GM13977 (cell line): ENCODE measurements at regions not wholly inside any gene's neighbourhood (a gene's known extent, or its start where the extent isn't known, plus 50 kb on each side); places are given as distances from the start of the nearest gene placed in this dataset.

Experiments
- DNase-seq: peaks from one replicate; pipeline ENCODE4 v3.0.0; 2012; ENCODE audit warnings: low spot score
- in situ Hi-C: fragments of 300-500 bp; cut with MboI; formaldehyde crosslinking; loops from one replicate; pipeline ENCODE4 v1.12.0; 2022; ENCODE audit warnings: low sequenced_read_pairs, low pct_unique_long_range_greater_than_20kb, mixed read lengths, inconsistent platforms; ENCODE audit not compliant: unreplicated experiment
- TF ChIP-seq, protein P1 (sequence below): IDR thresholded peaks from 2 replicates; pipeline ENCODE4 v1.5.1; 2012; ENCODE audit warnings: mild to moderate bottlenecking, control low read depth; ENCODE audit not compliant: insufficient read depth; ENCODE audit errors: extremely low read depth, missing control alignments

DNA sequence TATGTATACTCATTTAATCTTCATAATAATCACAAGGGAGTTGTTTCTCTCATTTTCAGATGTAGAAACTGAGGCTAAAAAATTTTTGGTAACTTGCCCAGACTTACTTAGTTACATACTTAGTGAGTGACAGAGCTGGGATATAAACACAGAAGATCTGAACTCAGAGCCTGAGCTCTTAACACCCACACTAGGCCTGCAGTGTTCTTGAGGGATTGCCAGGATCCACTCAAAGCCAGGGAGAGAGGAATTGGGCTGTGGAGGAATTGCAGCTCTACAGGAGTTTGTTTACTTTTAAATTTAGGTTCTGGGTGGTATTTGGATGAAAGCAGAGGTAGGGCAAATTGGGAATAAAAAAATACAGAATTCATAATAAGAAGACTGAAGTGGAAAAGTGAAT is 515.1 kb upstream of the PLXNA2 start:
- no peak for DNase-seq
- in situ Hi-C loops = no loop called here
- TF ChIP-seq, protein P1, sequence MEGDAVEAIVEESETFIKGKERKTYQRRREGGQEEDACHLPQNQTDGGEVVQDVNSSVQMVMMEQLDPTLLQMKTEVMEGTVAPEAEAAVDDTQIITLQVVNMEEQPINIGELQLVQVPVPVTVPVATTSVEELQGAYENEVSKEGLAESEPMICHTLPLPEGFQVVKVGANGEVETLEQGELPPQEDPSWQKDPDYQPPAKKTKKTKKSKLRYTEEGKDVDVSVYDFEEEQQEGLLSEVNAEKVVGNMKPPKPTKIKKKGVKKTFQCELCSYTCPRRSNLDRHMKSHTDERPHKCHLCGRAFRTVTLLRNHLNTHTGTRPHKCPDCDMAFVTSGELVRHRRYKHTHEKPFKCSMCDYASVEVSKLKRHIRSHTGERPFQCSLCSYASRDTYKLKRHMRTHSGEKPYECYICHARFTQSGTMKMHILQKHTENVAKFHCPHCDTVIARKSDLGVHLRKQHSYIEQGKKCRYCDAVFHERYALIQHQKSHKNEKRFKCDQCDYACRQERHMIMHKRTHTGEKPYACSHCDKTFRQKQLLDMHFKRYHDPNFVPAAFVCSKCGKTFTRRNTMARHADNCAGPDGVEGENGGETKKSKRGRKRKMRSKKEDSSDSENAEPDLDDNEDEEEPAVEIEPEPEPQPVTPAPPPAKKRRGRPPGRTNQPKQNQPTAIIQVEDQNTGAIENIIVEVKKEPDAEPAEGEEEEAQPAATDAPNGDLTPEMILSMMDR = no peak

DNA sequence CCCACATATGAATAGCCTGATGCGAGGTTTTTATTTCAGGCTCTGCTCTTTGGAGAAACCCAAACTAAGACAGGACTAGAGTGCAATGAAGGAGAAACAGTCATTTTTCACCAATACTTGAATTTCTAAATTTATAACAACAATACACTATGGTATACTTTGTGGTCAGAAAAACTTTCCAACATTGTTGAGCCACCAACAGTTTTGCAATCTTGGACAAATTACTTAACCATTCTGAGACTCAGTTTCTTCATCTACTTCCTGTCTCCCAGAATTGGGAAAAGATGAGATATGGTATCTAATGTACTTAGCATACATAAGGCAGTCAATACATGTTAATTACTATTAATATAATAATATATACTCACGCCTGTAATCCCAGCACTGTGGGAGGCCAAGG is 519.8 kb upstream of the PLXNA2 start:
- in situ Hi-C loops = no loop called here
- TF ChIP-seq, protein P1 = no peak
- DNase-seq = no peak

DNA sequence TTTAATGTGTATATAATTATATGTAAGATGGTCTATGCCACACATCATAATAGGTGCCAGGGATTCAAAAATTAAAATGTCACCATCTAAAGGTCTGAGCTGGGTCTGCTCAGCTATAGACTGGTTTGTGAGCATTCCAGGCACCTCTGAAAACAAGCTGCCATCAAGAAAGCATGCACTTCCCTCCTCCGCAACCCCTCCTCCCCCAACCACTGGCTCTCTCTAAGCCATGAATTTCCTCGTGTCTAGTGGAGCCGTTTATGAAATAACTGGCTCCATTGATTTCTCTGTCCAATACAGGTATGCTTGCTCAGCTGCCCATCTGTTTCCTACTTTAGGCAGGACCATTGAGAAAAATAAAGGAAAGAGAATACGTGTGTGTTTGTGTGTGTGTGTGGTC is 522.6 kb upstream of the PLXNA2 start:
- no peak for DNase-seq
- in situ Hi-C loops = no loop called here
- TF ChIP-seq, protein P1 = no peak

DNA sequence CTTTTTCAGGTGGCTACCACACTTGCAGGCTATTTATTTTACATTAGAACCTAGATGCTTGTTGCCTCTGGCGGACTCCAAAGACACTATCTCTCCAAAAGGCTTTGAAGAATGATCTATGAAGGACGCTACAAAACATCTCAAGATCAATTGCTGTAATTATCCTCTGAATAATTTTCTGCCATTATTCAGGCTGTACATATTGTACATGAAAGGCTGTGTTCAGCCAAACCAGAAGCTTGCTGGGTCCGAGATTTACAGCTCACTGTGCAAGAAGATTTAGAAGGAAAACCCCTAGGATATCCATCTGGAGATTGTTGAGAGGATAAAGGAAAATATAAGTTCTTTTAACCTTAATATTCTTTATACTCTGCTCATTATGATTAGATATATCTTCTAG is 523.6 kb upstream of the PLXNA2 start:
- no peak for DNase-seq
- TF ChIP-seq, protein P1 = no peak
- in situ Hi-C loops = no loop called here

DNA sequence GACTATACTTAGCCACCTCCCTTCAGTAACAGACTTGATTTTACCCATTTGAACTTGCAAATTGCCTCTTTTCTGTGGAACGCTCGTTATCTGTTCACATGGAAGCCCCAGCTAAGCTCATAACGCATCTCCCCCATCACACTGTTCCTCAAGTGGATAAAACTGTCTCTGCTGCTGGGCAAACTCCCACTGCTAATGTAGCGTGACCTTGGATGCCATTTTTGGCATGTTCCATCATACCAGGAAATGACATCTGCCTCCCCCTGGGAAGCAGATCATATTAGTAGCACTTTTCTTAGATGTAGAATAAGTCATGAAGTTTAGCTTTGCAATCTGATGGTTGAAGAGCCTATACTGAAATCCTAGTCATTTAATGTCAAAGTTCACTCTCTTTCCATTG is 528.7 kb upstream of the PLXNA2 start:
- DNase-seq = no peak
- TF ChIP-seq, protein P1 = no peak
- in situ Hi-C loops = no loop called here

DNA sequence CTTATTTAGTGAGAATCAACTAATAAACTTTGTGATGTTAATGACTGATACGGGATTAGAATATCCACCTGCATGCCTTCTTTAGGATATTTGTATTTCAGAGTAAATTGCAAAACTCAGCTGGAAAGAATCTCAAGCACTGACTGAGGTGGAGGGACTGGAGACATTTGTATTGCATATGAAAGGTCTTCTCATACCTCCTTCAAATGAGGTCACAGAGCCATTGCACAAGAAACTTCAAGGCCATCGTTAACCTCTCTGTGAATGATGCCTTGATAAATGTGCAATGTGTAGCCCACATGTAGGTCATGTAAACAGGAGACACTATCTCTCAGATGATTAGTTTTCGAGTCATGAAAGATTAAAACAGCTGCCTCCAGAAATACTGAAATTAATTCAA is 531.7 kb upstream of the PLXNA2 start:
- DNase-seq = no peak
- TF ChIP-seq, protein P1 = no peak
- in situ Hi-C loops = no loop called here

DNA sequence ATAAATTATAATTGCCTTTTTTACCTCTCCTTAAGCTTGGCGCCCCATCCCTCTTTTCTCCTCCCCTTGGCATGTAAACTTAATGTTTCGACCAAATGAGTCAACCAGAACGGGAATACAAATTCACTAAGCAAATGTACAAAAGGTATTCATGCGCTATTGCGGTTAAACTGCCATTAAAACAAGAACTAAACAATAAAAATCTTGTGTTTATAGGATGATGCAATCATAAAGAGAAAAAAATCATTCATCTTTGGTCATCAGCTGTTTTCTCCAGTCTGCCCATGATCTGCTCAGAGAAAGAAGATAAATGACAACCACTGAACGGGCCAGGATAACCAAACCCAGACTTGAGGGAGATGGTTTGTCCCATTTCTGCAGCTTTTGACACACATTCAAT is 534.2 kb upstream of the PLXNA2 start:
- DNase-seq = no peak
- in situ Hi-C loops = no loop called here
- TF ChIP-seq, protein P1 = no peak
